Type B pancreatic cell (in vitro differentiated cells): ENCODE measurements at regions not wholly inside any gene's neighbourhood (a gene's known extent, or its start where the extent isn't known, plus 50 kb on each side); places are given as distances from the start of the nearest gene placed in this dataset.
A peak's percentile ranks its signal among the peaks of the same experiment; 100 is the strongest.
"Not testable (repeated sequence)": the region's sequence is repeated elsewhere in the genome, so short reads cannot be mapped to it uniquely, and the experiment has no call there.

Source experiments
- DNase-seq: peaks from one replicate; pipeline ENCODE4 v3.0.0; 2021; ENCODE audit warnings: mixed read lengths; ENCODE audit not compliant: unreplicated experiment; ENCODE audit errors: extremely low spot score
- H3K27ac Mint-ChIP-seq: 2 replicates; pipeline ENCODE4 v1.8.0; 2021; ENCODE audit warnings: mild to moderate bottlenecking, mixed read lengths
- H3K27me3 Mint-ChIP-seq: 2 replicates; pipeline ENCODE4 v1.8.0; 2021; ENCODE audit warnings: mixed read lengths
- H3K36me3 Mint-ChIP-seq: 2 replicates; pipeline ENCODE4 v1.8.0; 2021; ENCODE audit warnings: mixed read lengths
- H3K4me1 Mint-ChIP-seq: one replicate; pipeline ENCODE4 v1.8.0; 2021; ENCODE audit warnings: mixed read lengths; ENCODE audit not compliant: unreplicated experiment
- H3K4me3 Mint-ChIP-seq: 2 replicates; pipeline ENCODE4 v1.8.0; 2021; ENCODE audit warnings: mild to moderate bottlenecking, mixed read lengths
- H3K9me3 Mint-ChIP-seq: 2 replicates; pipeline ENCODE4 v1.8.0; 2021; ENCODE audit warnings: mixed read lengths
- TF ChIP-seq, protein P1 (sequence below): fragments of 200-600 bp; sonication (generic); conservative IDR thresholded peaks from 2 replicates; pipeline ENCODE4 v1.5.0; 2021; ENCODE audit warnings: antibody characterized with exemption, mild to moderate bottlenecking

DNA sequence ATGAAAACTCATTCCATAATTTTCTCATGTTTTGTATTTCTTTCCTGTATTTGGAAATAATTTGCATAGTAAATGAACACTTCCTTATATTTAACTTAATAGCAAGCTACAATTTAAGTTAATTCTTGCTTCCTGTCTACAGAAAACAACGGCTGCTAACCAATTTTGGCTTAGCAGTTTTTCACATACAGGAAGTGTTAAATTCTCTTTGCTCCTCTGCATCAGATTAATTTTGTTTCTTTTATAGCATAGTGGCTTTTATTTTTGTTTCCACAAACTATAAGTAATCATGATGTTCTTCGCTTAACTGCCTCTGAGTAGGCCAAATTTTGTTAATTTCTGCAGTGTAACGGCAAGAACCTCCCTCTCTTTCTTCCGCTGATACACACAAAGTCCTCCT, 182.9 kb downstream of the ALX1 start:
- DNase-seq: no peak
- TF ChIP-seq, protein P1, sequence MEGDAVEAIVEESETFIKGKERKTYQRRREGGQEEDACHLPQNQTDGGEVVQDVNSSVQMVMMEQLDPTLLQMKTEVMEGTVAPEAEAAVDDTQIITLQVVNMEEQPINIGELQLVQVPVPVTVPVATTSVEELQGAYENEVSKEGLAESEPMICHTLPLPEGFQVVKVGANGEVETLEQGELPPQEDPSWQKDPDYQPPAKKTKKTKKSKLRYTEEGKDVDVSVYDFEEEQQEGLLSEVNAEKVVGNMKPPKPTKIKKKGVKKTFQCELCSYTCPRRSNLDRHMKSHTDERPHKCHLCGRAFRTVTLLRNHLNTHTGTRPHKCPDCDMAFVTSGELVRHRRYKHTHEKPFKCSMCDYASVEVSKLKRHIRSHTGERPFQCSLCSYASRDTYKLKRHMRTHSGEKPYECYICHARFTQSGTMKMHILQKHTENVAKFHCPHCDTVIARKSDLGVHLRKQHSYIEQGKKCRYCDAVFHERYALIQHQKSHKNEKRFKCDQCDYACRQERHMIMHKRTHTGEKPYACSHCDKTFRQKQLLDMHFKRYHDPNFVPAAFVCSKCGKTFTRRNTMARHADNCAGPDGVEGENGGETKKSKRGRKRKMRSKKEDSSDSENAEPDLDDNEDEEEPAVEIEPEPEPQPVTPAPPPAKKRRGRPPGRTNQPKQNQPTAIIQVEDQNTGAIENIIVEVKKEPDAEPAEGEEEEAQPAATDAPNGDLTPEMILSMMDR: no peak
- Mint-ChIP-seq H3K4me3 (no peak overlapping the region), H3K9me3 (no peaks in the 10 kb centered on the region), H3K27ac (no peak overlapping the region), H3K27me3 (no peaks in the 10 kb centered on the region), H3K4me1 (no peaks in the 10 kb centered on the region), H3K36me3 (no peaks in the 10 kb centered on the region)

DNA sequence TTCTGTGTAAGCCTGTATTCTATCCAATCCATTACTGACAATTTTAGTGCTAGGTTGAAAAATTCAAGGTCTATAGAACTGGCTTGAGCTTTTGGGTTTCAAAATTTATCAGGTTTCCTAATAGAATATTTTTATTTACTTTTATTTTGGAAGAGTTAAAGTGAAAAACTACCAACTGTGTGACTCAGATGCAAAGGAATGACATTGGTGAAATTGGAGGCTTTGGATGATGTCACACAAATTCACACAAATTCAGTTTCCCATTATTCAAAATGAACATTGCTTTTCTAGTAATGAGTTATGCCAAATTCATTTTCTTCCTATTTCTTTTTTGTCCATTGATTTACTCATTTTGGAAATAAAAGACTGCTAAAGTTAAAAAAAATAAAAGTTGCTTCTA, 186.9 kb downstream of the ALX1 start:
- no peak for DNase-seq
- Mint-ChIP-seq H3K27ac (no peak overlapping the region), H3K36me3 (peaks cover 4% of the 10 kb centered on the region), H3K9me3 (peaks cover 5% of the 10 kb centered on the region), H3K4me1 (peaks cover 15% of the 10 kb centered on the region), H3K4me3 (no peak overlapping the region), H3K27me3 (peaks cover 4% of the 10 kb centered on the region)
- TF ChIP-seq, protein P1: no peak

DNA sequence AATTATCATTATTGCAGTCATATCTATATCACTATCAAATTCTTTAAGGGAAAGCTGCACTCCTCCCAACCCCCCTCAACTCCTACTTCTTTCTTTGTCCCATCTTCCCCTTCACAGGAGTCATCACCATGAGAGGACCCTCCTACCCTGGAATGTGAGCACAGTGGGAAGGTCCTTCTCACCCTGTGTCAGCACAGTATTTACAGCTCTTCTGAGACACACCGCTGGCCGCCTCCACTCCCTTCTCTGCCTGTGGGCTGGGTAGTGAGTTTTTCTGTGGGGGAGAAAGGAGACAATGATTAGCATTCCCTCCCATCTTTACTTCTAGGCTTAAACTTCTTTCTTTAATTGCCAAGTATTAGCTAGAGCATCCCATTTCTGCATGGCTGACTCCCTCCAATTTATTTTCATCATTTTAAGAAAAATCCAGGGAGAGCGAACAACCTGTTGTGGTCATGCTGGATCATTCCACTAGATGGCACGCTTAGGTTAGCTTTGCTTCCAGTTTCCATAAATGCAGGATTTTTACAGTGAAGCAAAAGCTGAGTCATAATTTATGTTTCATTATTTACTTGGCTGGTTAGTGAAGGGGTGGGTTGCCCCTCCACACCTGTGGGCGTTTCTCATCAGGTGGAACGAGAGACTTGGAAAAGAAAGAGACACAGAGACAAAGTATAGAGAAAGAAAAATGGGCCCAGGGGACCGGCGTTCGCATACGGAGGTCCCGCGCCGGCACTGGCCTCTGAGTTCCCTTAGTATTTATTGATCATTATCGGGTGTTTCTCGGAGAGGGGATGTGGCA, 188.5 kb downstream of the ALX1 start:
- Mint-ChIP-seq H3K36me3 (peaks cover 4% of the 10 kb centered on the region), H3K4me3 (peak overlapping the region; percentile 90), H3K9me3 (peaks cover 5% of the 10 kb centered on the region), H3K27me3 (peaks cover 4% of the 10 kb centered on the region), H3K4me1 (peaks cover 15% of the 10 kb centered on the region), H3K27ac (peak overlapping the region; percentile 88)
- no peak for DNase-seq
- TF ChIP-seq, protein P1: peak; percentile 89

DNA sequence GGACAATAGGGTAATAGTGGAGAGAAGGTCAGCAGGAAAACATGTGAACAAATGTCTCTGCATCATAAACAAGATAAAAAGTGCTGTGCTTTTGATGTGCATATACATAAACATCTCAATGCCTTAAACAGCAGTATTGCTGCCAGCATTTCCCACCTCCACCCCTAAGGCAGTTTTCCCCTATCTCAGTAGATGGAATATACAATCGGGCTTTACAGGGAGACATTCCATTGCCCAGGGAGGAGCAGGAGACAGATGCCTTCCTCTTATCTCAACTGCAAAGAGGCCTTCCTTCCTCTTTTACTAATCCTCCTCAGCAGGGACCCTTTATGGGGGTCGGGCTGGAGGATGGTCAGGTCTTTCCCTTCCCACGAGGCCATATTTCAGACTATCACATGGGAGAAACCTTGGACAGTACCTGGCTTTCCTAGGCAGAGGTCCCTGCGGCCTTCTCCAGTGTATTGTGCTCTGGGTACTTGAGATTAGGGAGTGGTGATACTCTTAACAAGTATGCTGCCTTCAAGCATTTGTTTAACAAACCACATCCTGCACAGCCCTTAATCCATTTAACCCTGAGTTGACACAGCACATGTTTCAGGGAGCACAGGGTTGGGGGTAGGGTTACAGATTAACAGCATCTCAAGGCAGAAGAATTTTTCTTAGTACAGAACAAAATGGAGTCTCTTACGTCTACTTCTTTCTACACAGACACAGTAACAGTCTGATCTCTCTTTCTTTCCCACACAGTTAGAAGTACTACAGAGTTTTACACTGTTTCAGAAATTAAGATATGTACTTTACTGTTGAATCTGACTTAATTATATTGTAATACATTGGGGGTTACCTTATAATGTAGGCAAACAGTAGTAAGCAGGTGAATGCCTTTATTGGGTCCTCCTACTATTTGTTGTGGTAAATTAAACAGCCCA, 189.4 kb downstream of the ALX1 start:
- DNase-seq, H3K36me3 Mint-ChIP-seq, H3K27me3 Mint-ChIP-seq, H3K9me3 Mint-ChIP-seq: not testable (repeated sequence)
- H3K27ac Mint-ChIP-seq: peak overlapping the region; percentile 88
- peak overlapping the region; percentile 90 for H3K4me3 Mint-ChIP-seq
- H3K4me1 Mint-ChIP-seq: peaks cover 15% of the 10 kb centered on the region

DNA sequence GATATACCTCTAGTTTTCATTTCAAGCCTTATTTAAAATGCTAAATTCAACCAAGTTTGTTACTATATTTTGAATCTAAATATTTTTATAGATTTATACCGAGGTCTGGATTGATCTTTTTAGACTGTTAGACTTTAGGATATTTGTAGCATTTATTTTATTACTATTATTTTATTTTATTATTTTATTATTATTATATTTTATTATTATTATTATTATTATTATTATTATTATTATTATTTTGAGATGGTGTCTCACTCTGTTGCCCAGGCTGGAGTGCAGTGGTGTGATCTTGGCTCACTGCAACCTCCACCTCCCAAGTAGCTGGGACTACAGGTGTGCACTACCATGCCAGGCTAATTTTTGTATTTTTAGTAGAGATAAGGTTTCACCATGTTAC, 195.3 kb downstream of the ALX1 start:
- DNase-seq, H3K27ac Mint-ChIP-seq, H3K4me3 Mint-ChIP-seq, H3K27me3 Mint-ChIP-seq, H3K4me1 Mint-ChIP-seq, H3K36me3 Mint-ChIP-seq: not testable (repeated sequence)
- H3K9me3 Mint-ChIP-seq: peaks cover 12% of the 10 kb centered on the region

DNA sequence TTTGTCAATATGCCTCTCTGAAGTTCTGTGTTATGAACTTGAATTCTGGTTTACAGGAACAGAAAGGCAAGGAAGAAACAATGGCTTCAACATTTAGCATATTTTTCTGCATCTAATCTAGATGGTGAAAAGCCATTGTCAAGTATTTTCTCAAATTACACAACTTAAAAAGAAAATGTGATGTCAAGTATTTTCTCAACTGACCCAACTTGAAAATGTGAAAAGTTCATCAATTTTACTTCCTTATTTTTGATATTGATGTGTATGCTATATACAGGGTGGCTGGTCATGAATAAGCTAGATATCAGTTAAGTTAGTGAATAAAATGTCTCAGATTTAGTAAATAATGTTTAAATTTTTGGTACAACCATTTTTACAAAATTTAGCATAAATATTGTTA, 196.7 kb downstream of the ALX1 start:
- H3K9me3 Mint-ChIP-seq: peaks cover 7% of the 10 kb centered on the region
- TF ChIP-seq, protein P1: no peak
- H3K4me3 Mint-ChIP-seq: no peak overlapping the region
- no peak overlapping the region for H3K27ac Mint-ChIP-seq
- H3K36me3 Mint-ChIP-seq: no peaks in the 10 kb centered on the region
- no peaks in the 10 kb centered on the region for H3K27me3 Mint-ChIP-seq
- H3K4me1 Mint-ChIP-seq: no peaks in the 10 kb centered on the region
- no peak for DNase-seq
